Activated gamma-delta T cell treated with Interleukin-2 at 50 U/mL for 16 hours (primary cell): ENCODE measurements at regions not wholly inside any gene's neighbourhood (a gene's known extent, or its start where the extent isn't known, plus 50 kb on each side); places are given as distances from the start of the nearest gene placed in this dataset.

Experiments used
- DNase-seq: peaks from one replicate; pipeline ENCODE4 v3.0.0-alpha.2; 2020

DNA sequence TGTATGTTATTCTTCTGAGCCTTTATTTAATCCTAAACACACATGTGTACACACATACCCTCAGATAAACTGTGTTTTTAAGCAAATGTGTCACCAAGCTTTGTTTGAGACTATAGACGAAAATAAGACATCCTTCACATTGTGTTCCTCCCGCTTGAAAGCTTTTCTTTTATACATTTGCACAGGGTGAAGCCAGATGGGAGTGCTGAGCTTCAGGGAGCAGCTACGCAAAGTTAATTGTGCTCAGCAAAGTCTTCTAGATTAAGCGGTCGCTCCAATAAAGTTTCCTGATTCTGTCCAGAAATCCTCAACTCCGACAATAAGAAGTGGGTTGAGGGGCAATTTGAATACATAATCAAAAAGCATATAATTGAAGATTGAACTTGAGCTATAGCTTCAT is 117.2 kb upstream of the ARGLU1 start:
- DNase-seq: no peak

- DNase-seq: no peak
Observed at GRCh38 chr13:106683918-106684317, 116.0 kb upstream of the ARGLU1 start.

GRCh38 chr13:106683179-106683578 is 115.2 kb upstream of the ARGLU1 start:
- no peak for DNase-seq

- DNase-seq: no peak
Observed at GRCh38 chr13:106681997-106682396, 114.1 kb upstream of the ARGLU1 start.

- DNase-seq: no peak
Observed at GRCh38 chr13:106681536-106681935, 113.6 kb upstream of the ARGLU1 start.

DNA sequence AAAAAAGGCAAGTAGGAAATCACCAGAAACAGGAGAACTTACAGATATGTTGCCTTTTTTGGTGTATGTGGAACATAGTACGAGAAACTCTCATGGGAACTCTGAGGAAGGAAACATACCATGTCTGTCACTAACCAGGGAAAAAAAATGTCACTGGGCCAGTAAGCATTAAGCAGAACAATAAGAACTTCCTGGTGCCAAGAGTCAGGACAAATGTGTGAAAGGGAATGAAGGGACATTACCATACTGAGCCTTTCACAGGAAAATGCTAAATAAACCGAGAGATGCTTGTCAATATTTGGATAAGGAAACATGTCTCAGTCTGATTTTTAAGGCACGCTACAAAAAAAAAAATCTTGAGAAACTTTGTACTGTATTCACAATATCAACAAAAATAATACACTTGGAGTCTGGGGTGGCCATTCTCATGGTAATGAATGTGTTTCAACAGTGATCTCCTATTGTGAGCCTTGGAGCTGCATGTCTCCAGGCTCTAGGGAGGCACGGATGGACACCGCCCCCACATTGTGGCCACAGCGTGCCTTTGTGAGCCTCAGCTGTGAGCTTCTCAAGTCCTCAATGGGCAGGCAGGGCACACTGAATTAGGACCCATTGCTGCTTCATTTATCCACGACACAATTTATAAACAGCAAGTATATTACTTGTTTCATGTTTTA is 113.0 kb upstream of the ARGLU1 start:
- no peak for DNase-seq

DNA sequence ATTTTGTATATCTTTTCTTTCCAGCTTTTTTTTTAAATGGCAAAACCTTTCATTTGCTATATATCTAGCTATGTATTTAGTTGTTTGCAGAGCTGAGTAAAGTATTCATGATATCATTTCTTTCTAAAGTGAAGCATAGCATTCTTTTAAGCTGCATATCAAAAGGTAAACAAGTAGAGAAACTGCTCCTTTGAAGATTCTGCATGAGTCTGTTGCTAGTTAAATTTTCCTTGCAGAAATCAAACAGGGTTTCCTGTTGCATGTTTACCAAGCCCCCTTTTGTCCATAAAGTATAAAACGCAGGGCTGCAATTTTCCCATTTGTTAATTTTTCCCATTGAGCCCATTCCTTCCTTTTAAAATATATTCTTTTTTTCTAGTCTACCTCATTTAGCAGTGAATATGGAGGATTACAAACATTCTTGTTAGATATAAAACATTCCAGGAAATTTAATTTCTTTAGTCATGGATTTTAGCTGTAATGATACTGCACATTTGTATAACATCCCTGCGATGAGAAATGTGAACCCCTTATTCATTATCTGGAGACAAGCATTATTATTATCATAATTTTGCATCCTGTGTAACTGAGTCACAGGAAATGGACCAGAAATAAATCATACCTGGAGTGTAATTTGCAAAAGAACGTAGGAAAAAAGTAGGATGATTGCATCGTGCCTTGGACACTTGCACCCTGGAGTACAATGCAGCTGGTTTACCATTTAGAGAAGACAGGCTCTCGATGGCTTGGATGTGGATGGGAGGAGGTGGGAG is 110.9 kb upstream of the ARGLU1 start:
- no peak for DNase-seq

DNA sequence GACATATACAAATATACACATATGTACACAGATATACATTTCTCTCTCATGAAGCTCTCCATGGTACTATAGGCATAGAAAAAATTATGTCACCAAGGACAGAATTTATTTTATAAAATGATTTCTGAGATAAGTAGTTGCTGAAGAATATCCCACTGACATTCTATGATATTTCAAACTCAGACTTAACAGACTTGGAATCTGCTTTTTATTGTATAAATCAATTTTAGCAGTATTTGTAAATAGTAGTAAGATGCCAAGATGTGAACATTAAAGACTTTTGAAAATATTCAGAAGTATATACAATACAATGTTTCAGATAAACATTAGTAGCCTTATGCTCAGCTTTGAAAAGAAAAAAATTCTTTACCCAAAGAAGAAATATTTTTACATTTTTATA is 107.4 kb upstream of the ARGLU1 start:
- DNase-seq: no peak

GRCh38 chr13:106660746-106661625 is 93.0 kb upstream of the ARGLU1 start:
- DNase-seq: no peak

GRCh38 chr13:106657104-106657503 is 89.2 kb upstream of the ARGLU1 start:
- no peak for DNase-seq

DNA sequence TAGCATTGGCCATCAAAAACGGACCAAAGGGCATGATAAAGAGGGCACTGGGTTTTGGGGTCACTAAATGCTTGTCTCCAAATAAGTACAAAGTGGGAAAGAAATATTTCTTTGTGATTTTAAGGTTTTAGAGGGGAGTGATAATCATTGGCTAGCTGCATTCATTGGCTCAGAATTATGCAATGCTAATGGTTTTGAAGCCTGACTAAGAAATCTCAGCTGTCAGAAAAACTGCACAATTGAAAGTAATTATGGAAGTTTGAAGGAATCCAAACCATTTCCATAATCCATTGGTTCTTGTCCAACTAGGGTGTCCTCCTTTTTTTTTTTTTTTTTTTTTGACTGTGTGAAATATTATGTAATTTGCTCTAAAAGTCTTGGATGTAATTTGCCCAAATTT is 88.2 kb upstream of the ARGLU1 start:
- no peak for DNase-seq

- DNase-seq: no peak
Observed at GRCh38 chr13:106651442-106651841, 83.5 kb upstream of the ARGLU1 start.

DNA sequence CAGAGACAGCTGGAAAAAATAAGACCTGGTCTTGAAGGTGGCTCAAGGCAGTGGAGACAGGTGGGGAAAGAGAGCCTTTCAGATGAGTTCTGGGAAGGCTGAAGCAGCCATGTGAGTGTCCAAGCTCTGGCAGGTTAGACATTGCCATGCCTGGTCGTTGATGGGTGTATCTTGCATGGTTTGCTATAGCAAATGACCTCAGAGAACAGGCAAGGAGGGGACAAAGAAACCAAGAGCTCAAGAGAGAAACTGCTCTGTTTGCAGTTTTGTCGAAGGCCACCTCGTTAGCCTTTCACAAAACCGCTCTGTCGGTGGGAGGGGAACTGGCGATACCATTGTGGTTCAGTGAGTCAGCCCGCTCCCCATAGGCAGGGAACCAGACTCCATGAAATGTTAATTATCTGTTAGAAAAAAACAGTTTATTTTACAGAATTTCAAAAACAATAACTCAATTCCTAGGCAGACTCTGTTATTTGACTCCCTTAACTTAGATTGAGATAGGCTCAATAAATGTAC is 82.8 kb upstream of the ARGLU1 start:
- DNase-seq: no peak

GRCh38 chr13:106649495-106649894 is 81.6 kb upstream of the ARGLU1 start:
- DNase-seq: no peak

GRCh38 chr13:106640515-106640914 is 72.6 kb upstream of the ARGLU1 start:
- no peak for DNase-seq

DNA sequence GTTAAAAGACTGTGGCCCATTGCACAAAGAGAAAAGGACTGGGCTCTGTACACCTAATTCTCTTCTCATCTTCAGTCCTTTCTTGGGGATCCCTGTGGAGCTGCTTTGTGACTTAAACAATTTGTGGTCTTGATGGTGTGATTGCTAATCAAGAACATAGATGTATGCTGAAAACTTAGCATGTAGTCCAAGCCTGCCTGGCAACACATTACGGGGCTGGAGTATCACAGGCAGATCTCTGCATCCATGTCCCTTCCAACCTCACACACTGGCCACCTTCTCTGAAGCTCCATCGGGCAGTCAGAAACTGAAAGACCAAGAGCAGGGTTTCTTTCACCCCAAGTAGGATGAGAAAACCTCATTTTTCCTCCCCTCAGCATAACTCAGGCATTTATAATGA is 69.6 kb upstream of the ARGLU1 start:
- DNase-seq: no peak

DNA sequence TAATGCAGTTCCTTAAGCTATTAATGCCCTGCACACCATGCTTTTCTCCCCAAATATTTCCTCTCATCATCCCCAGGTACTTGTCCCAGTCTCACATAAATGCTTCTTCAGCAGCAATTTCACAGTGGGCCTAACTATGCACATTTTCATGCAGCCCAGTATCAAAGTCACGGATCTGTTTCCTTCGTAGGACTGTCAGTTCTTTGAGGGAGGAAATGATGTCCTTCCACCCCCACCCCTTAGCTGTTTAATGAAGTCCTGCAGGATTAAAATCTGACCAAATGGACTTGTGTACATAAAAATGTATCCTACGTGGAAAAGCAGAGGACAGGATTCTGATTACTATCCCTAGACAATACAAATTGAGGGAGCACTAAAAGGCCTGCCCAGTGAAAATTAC is 68.6 kb upstream of the ARGLU1 start:
- no peak for DNase-seq

DNA sequence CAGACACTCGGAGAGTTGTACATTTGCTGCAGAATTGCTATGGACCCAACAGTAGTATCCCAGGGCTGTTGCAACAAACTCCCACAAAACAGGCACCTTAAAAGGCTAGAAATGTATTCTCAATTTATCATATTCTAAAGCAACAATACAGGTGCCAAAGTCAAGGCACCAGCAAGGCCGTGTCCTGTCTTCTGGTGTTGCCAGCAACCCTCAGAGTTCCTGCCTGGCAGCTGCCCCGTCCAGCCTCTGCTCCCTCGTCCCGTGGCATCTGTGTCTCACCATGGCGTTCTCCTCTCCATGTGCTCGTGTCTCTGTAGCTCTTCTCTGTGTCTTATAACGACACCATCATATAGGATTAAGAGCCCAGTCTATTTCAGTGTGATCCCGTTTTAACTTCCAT is 67.7 kb upstream of the ARGLU1 start:
- no peak for DNase-seq

GRCh38 chr13:106633321-106633720 is 65.4 kb upstream of the ARGLU1 start:
- no peak for DNase-seq

DNA sequence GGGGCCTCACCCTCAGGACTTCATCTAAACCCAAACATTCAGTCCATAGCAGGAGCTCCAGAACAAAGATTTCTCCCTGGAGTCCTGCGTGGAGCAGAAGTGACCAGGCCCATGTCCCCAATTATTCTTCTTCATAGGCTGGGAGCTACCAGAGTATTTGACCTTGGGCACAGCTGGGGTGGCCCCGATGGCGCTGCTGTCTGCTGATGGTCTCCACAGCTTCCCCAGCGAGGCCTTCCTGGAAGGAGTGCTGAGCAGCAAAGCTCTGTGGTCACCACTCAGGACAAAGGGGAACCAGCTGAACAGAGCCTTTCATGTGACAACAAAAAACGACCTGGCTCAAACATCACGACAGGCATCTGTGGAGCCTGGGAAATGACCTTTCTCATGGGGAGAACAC is 62.7 kb upstream of the ARGLU1 start:
- no peak for DNase-seq

DNA sequence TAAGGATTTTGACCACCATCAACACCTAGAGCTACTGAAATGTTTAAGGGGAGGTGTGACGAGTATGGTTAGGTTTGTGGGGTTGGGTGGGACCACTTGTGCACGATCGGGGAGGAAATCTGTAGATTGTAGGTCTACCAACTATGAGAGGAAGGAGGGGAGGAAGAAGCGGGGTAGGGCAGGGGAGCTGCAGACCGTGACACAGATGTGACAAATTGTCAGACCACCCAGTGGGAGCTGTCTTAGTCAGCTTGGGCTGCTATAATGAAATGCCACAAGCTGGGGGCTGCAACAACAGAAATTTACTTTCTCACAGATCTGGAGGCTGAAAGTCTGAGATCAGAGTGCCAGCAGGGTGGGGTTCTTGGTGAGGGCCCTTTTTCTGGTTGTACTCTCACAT is 62.2 kb upstream of the ARGLU1 start:
- no peak for DNase-seq

DNA sequence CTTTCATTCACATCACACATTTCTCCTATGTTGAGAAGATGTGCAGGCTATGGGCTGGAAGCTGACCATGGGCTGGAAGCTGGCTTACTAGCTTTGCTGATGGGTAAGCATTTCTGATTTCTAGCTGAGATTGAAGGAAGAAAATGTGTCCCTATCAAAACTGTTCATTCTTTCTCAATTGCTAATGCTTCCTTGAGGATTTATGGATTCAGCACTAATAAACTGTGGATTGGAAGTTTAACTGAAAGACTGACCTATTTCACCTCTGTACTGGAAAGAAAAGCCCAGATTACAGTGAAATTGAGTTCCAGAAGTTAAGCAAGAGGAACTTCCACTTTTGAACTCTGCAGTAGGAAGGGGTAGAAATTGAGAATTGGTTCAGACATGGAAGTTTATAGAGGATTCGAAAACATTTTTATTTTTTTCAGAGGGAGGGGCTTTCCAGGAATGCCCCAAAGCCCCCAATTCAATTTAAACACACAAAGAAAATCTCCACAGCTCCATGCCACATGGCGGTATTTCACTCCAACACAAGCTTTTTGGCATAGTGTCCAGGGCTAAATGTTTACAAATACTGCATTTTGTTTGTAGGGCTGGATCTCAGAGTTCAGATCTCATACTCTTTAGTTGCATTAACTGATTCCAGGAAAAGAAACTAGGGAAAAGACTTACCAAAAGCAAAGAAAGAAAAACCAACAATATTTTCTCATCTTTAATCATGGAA is 61.2 kb upstream of the ARGLU1 start:
- no peak for DNase-seq

GRCh38 chr13:106626473-106626872 is 58.5 kb upstream of the ARGLU1 start:
- no peak for DNase-seq
